ENCODE measurements at regions not wholly inside any gene's neighbourhood (a gene's known extent, or its start where the extent isn't known, plus 50 kb on each side); places are given as distances from the start of the nearest gene placed in this dataset.

- H3K9me3 Mint-ChIP-seq = peaks cover 0 to 3% (median 0%) of the 10 kb centered on the region in 7 donors
- no peak overlapping the region for H3K4me3 Mint-ChIP-seq
- Histone ChIP-seq H3K4me2 (replicated peaks; ENCODE audit: extremely low read depth, low read length, poor library complexity, severe bottlenecking) (no peak overlapping the region), H3K4me3 (replicated peaks in 1 of 3; ENCODE audit: low read depth in 2 of 3, low read length in 3 of 3) (no peak overlapping the region), H3K79me2 (ENCODE audit: insufficient read depth, low read length) (no peaks in the 10 kb centered on the region), H3K27me3 (ENCODE audit: control insufficient read depth in 2 of 2, insufficient read depth in 2 of 2, low read length in 2 of 2) (no peaks in the 10 kb centered on the region), H3K9ac (ENCODE audit: insufficient read depth, low read length, poor library complexity, severe bottlenecking) (no peak overlapping the region), H4K20me1 (ENCODE audit: insufficient read depth, low read length) (no peaks in the 10 kb centered on the region), H3K27ac (ENCODE audit: low read depth in 1 of 2, low read length in 2 of 2) (no peak overlapping the region), H3K4me1 (ENCODE audit: control insufficient read depth in 1 of 2, insufficient read depth in 2 of 2, low read length in 2 of 2) (no peaks in the 10 kb centered on the region), H3K36me3 (replicated peaks in 1 of 2; ENCODE audit: control insufficient read depth in 1 of 2, insufficient read depth in 2 of 2, low read length in 2 of 2) (no peaks in the 10 kb centered on the region), H2AFZ (ENCODE audit: insufficient read depth, low read depth, low read length, poor library complexity, severe bottlenecking) (no peak overlapping the region), H3K9me3 (replicated peaks in 1 of 2; ENCODE audit: control insufficient read depth in 1 of 2, insufficient read depth in 1 of 2, low read length in 2 of 2) (peaks cover 0 to 8% of the 10 kb centered on the region in 2 donors)
- intact Hi-C loops (cut with micrococcal nuclease) = no loop called here
- H3K36me3 Mint-ChIP-seq = no peaks in the 10 kb centered on the region
- no peak for DNase-seq
- H3K27me3 Mint-ChIP-seq (ENCODE audit: low read depth in 3 of 3) = no peaks in the 10 kb centered on the region
- 95% methylated on average over 3 of the region's 4 CpGs for WGBS (ENCODE audit: insufficient coverage)
- H3K4me1 Mint-ChIP-seq = no peaks in the 10 kb centered on the region
- H3K27ac Mint-ChIP-seq = no peak overlapping the region
- TF ChIP-seq, protein P1, sequence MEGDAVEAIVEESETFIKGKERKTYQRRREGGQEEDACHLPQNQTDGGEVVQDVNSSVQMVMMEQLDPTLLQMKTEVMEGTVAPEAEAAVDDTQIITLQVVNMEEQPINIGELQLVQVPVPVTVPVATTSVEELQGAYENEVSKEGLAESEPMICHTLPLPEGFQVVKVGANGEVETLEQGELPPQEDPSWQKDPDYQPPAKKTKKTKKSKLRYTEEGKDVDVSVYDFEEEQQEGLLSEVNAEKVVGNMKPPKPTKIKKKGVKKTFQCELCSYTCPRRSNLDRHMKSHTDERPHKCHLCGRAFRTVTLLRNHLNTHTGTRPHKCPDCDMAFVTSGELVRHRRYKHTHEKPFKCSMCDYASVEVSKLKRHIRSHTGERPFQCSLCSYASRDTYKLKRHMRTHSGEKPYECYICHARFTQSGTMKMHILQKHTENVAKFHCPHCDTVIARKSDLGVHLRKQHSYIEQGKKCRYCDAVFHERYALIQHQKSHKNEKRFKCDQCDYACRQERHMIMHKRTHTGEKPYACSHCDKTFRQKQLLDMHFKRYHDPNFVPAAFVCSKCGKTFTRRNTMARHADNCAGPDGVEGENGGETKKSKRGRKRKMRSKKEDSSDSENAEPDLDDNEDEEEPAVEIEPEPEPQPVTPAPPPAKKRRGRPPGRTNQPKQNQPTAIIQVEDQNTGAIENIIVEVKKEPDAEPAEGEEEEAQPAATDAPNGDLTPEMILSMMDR (IDR thresholded peaks at IDR 0.05) = no peak
Measured at GRCh38 chr5:68557162-68557936, 341.8 kb downstream of the PIK3R1 start.

DNA sequence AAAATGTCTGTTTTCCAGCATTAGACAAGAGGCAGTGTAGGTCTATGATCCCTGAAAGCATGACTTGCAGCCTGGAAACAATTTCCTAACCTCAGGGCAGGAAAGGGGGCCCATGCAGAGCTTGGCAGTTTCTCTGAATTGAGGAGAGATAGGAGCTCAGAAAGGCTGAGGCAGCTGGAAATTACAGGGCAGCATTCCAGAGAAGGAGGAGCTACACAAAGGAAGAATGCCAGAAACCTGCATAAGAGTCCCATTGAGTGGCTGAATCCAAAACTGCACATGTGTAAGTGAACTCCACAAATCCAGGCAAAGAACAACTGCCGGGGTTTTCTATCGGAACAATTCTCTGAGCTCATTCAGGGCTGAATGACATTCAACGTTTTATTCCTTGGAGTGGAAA, 346.8 kb downstream of the PIK3R1 start:
- Histone ChIP-seq H3K27ac (ENCODE audit: low read depth in 1 of 2, low read length in 2 of 2) (no peak overlapping the region), H3K4me1 (ENCODE audit: control insufficient read depth in 1 of 2, insufficient read depth in 2 of 2, low read length in 2 of 2) (no peaks in the 10 kb centered on the region), H4K20me1 (ENCODE audit: insufficient read depth, low read length) (no peaks in the 10 kb centered on the region), H3K4me2 (replicated peaks; ENCODE audit: extremely low read depth, low read length, poor library complexity, severe bottlenecking) (no peak overlapping the region), H3K9ac (ENCODE audit: insufficient read depth, low read length, poor library complexity, severe bottlenecking) (no peak overlapping the region), H3K4me3 (replicated peaks in 1 of 3; ENCODE audit: low read depth in 2 of 3, low read length in 3 of 3) (no peak overlapping the region), H3K9me3 (replicated peaks in 1 of 2; ENCODE audit: control insufficient read depth in 1 of 2, insufficient read depth in 1 of 2, low read length in 2 of 2) (peaks cover 0 to 18% of the 10 kb centered on the region in 2 donors), H3K79me2 (ENCODE audit: insufficient read depth, low read length) (no peaks in the 10 kb centered on the region), H3K27me3 (ENCODE audit: control insufficient read depth in 2 of 2, insufficient read depth in 2 of 2, low read length in 2 of 2) (no peaks in the 10 kb centered on the region), H3K36me3 (replicated peaks in 1 of 2; ENCODE audit: control insufficient read depth in 1 of 2, insufficient read depth in 2 of 2, low read length in 2 of 2) (no peaks in the 10 kb centered on the region), H2AFZ (ENCODE audit: insufficient read depth, low read depth, low read length, poor library complexity, severe bottlenecking) (no peak overlapping the region)
- no CpG with 5 or more reads among the region's 3 CpGs for WGBS (ENCODE audit: insufficient coverage)
- peaks cover 0 to 1% (median 0%) of the 10 kb centered on the region in 3 donors for H3K27me3 Mint-ChIP-seq (ENCODE audit: low read depth in 3 of 3)
- no peaks in the 10 kb centered on the region for H3K36me3 Mint-ChIP-seq
- no peak overlapping the region for H3K27ac Mint-ChIP-seq
- intact Hi-C loops (cut with micrococcal nuclease) = no loop called here
- H3K4me1 Mint-ChIP-seq = no peaks in the 10 kb centered on the region
- TF ChIP-seq, protein P1 (IDR thresholded peaks at IDR 0.05) = no peak
- H3K4me3 Mint-ChIP-seq = no peak overlapping the region
- peaks cover 4 to 19% (median 13%) of the 10 kb centered on the region in 7 donors for H3K9me3 Mint-ChIP-seq
- DNase-seq = no peak

All from CD14-positive monocyte (primary cell).